AG04449 (cell line): ENCODE measurements at regions not wholly inside any gene's neighbourhood (a gene's known extent, or its start where the extent isn't known, plus 50 kb on each side); places are given as distances from the start of the nearest gene placed in this dataset.
"Not testable (repeated sequence)": the region's sequence is repeated elsewhere in the genome, so short reads cannot be mapped to it uniquely, and the experiment has no call there.

Source experiments
- CTCF ChIA-PET: fragments of 350-600 bp; formaldehyde crosslinking; extraction: SDS; loops from one replicate; lab custom pipeline; 2021; ENCODE audit warnings: antibody characterized with exemption; lab: Yijun Ruan, JAX
- POLR2A ChIA-PET: fragments of 400-600, 350-600 bp; formaldehyde crosslinking; extraction: SDS; loops from one replicate; lab custom pipeline; 2020; ENCODE audit warnings: antibody characterized with exemption, inconsistent platforms; lab: Yijun Ruan, JAX
- DNase-seq: peaks from one replicate; pipeline ENCODE4 v3.0.0-alpha.2; 2010; ENCODE audit warnings: low read depth, low spot score
- H3K4me3 ChIP-seq: 2 replicates; pipeline ENCODE4 v1.5.1; 2011; ENCODE audit warnings: low read depth, mild to moderate bottlenecking, control low read depth, low read length
- TF ChIP-seq, protein P1 (sequence below): IDR thresholded peaks from one replicate; pipeline ENCODE4 v1.5.1; 2011; ENCODE audit warnings: mild to moderate bottlenecking, moderate library complexity, low read length, control low read depth, inconsistent platforms; ENCODE audit not compliant: insufficient read depth; ENCODE audit errors: missing control alignments

GRCh38 chr6:137304020-137304780 is 85.0 kb upstream of the IFNGR1 start:
- POLR2A ChIA-PET, result no interaction called here

DNA sequence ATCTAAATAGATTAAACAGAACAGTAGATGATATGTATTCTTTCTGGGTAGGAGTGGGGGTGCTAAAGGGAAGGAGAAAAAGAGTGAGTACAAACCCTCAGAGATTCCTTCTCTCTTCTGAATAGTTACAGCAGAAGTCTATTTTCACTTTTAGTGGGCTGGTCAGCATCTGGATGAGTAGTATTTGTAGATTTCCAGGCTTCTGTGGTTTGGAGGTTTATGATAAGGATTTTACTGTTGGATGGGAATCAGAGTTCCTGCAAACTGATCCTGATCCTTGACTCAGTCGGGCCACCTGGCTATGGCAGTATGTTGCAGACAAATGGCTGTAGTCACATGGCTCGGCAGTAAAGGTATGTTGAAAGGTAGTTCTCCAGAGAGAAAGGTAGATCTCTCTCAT is 84.3 kb upstream of the IFNGR1 start:
- TF ChIP-seq, protein P1, sequence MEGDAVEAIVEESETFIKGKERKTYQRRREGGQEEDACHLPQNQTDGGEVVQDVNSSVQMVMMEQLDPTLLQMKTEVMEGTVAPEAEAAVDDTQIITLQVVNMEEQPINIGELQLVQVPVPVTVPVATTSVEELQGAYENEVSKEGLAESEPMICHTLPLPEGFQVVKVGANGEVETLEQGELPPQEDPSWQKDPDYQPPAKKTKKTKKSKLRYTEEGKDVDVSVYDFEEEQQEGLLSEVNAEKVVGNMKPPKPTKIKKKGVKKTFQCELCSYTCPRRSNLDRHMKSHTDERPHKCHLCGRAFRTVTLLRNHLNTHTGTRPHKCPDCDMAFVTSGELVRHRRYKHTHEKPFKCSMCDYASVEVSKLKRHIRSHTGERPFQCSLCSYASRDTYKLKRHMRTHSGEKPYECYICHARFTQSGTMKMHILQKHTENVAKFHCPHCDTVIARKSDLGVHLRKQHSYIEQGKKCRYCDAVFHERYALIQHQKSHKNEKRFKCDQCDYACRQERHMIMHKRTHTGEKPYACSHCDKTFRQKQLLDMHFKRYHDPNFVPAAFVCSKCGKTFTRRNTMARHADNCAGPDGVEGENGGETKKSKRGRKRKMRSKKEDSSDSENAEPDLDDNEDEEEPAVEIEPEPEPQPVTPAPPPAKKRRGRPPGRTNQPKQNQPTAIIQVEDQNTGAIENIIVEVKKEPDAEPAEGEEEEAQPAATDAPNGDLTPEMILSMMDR, result no peak
- DNase-seq, result no peak
- H3K4me3 ChIP-seq, result no peak overlapping the region
- CTCF ChIA-PET, result interaction anchor here (1.7 kb wide), 1 partner anchor 11 kb away, joined by 9 read pairs; no protein-coding TSS in a partner anchor
- POLR2A ChIA-PET, result no interaction called here

More at GRCh38 chr6:137304020-137304780, 85.0 kb upstream of the IFNGR1 start:
- no peak for DNase-seq
- CTCF ChIA-PET, result interaction anchor here (1.0 to 1.7 kb wide), 2 partner anchors 10 to 210 kb away, joined by 3 to 9 read pairs; no protein-coding TSS in a partner anchor
- TF ChIP-seq, protein P1, result no peak
- H3K4me3 ChIP-seq, result no peak overlapping the region

DNA sequence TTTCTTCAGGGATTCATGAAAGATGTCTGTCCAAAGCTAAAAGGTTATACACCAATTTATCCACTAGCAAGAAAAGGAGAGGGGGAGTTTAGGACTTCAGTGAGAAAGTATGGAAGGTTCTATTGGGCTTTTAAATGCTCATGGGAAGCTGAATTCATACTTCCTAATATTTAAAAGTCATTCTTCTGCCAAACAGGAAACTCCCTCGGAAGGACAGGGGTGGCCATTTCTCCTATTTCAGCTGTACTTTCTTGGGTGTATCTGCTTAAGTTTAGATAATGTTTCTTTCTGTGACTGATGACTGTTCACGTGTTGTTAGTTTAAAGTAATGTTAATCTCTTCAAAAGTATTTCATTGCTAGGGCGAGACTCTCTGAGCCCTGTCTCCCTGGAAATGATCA is 80.5 kb upstream of the IFNGR1 start:
- TF ChIP-seq, protein P1, result no peak
- ChIA-PET CTCF (interaction anchor here (3.6 kb wide), 1 partner anchor 14 kb away, joined by 27 read pairs; no protein-coding TSS in a partner anchor), POLR2A (no interaction called here)
- no peak for DNase-seq
- H3K4me3 ChIP-seq, result no peak overlapping the region

DNA sequence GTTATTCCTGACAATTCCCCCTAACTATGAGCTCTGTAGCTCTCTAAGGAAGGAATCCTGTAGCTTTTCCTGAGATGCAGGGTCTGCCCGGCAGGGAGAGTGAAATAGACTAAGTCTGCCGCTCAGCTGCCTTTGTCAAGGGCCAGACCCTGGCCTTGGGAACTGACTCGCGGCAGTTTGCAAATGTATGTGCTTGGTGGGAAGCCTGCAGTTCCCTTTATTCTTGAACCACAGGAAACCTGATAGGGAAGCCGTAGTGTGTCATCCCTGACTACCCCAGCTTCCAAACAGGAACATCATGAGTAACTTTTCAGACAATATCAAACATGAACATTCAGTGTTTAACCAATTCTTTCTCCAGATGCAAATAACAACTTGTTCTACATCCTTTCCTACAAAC is 78.7 kb upstream of the IFNGR1 start:
- TF ChIP-seq, protein P1, result no peak
- H3K4me3 ChIP-seq, result no peak overlapping the region
- no peak for DNase-seq
- CTCF ChIA-PET, result interaction anchor here (1.0 to 3.6 kb wide), 4 partner anchors 10 to 204 kb away, joined by 4 to 27 read pairs (median 6); no protein-coding TSS in a partner anchor
- POLR2A ChIA-PET, result no interaction called here

DNA sequence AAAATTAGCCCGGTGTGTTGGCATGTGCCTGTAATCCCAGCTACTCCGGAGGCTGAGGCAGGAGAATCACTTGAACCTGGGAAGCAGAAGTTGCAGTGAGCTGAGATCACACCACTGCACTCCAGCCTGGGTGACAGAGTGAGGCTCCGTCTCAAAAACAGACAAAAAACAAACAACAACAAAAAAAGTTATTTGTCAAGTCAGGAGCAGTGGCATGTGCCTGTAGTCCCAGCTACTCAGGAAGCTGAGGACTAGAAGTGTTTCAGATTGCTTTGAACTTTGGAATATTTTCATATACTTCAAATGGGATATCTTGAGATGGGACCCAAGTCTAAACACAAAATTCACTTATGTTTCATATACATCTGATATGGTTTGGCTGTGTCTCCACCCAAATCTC is 73.1 kb upstream of the IFNGR1 start:
- POLR2A ChIA-PET, DNase-seq, H3K4me3 ChIP-seq: not testable (repeated sequence)
- CTCF ChIA-PET, result interaction anchor here (2.4 kb wide), 1 partner anchor 22 kb away, joined by 14 read pairs; no protein-coding TSS in a partner anchor

GRCh38 chr6:137291441-137291840 is 72.3 kb upstream of the IFNGR1 start:
- ChIA-PET POLR2A (no interaction called here), CTCF (interaction anchor here (2.4 kb wide), 1 partner anchor 23 kb away, joined by 14 read pairs; no protein-coding TSS in a partner anchor)
- no peak overlapping the region for H3K4me3 ChIP-seq
- no peak for DNase-seq
- TF ChIP-seq, protein P1, result no peak
